ENCODE measurements at regions not wholly inside any gene's neighbourhood (a gene's known extent, or its start where the extent isn't known, plus 50 kb on each side); places are given as distances from the start of the nearest gene placed in this dataset.
"Not testable (repeated sequence)": the region's sequence is repeated elsewhere in the genome, so short reads cannot be mapped to it uniquely, and the experiment has no call there.

DNA sequence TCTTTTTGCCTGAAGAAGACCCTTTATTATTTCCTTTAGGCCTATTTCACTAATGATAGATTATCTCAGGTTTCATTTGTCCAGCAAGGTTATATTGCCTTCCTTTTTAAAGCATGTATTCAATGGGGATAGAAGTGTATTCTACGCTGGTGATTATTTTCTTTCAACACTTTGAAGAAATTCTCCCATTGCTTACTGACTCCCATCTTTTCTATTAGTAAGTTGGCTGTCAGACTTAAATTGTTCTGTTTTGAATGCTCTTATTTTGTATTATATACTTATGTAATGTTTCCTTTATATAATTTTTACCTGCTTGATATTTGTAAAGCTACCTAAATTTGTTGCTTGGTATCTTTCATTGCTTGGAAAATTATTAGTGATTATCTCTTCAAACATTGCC, 445.1 kb upstream of the RASGRP1 start:
- TF ChIP-seq EZH2phosphoT487 (IDR thresholded peaks at IDR 0.05; ENCODE audit: borderline replicate concordance, low read length), result no peak
- TF ChIP-seq, protein P1, sequence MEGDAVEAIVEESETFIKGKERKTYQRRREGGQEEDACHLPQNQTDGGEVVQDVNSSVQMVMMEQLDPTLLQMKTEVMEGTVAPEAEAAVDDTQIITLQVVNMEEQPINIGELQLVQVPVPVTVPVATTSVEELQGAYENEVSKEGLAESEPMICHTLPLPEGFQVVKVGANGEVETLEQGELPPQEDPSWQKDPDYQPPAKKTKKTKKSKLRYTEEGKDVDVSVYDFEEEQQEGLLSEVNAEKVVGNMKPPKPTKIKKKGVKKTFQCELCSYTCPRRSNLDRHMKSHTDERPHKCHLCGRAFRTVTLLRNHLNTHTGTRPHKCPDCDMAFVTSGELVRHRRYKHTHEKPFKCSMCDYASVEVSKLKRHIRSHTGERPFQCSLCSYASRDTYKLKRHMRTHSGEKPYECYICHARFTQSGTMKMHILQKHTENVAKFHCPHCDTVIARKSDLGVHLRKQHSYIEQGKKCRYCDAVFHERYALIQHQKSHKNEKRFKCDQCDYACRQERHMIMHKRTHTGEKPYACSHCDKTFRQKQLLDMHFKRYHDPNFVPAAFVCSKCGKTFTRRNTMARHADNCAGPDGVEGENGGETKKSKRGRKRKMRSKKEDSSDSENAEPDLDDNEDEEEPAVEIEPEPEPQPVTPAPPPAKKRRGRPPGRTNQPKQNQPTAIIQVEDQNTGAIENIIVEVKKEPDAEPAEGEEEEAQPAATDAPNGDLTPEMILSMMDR (IDR thresholded peaks at IDR 0.05; ENCODE audit: low read depth, low read length, poor library complexity, severe bottlenecking), result no peak
- no peak overlapping the region for H3K4me3 ChIP-seq (ENCODE audit: low read length)
- H3K27ac ChIP-seq (ENCODE audit: low read depth, low read length), result no peak overlapping the region
- no peak overlapping the region for H3K4me2 ChIP-seq (ENCODE audit: low read length)
- H3K27me3 ChIP-seq (ENCODE audit: control insufficient read depth, low read length), result no peaks in the 10 kb centered on the region
- no peaks in the 10 kb centered on the region for H3K4me1 ChIP-seq (ENCODE audit: control insufficient read depth, low read length)
- no peaks in the 10 kb centered on the region for H3F3A ChIP-seq (ENCODE audit: control insufficient read depth, insufficient read depth)
- H4K20me1 ChIP-seq (ENCODE audit: control insufficient read depth, insufficient read depth, low read depth, low read length), result no peaks in the 10 kb centered on the region
- H3K9me2 ChIP-seq (replicated peaks; ENCODE audit: control insufficient read depth, low read length), result no peaks in the 10 kb centered on the region
- no peaks in the 10 kb centered on the region for H3K36me3 ChIP-seq (ENCODE audit: control insufficient read depth, low read length)
- peaks cover 6% of the 10 kb centered on the region; the same call in 1 of the 2 replicates for H3K9me3 ChIP-seq (ENCODE audit: control insufficient read depth, insufficient read depth, low read length)
- no peaks in the 10 kb centered on the region for H3K79me2 ChIP-seq (ENCODE audit: control insufficient read depth, low read length)

DNA sequence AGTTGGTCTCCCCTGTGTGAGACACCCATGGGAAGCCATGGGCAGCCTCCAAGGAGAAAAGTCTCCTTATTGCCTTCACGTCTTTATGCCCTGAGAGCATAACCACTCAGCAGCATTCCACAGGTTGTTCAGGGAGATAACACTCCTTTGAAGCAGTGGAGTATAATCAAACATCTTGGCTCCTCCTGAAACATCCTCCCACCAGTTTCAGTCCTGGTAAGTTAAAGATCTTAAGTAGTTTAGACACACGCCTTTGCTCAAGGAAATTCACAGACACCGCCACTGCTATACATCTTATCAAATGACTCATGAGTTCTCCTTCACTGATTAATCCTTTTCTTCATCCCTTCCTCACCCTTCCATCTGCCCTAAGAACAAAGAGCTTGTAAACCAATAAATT, 446.5 kb upstream of the RASGRP1 start:
- H3K4me3 ChIP-seq (ENCODE audit: low read length); H3K27ac ChIP-seq (ENCODE audit: low read depth, low read length); H3K79me2 ChIP-seq (ENCODE audit: control insufficient read depth, low read length); H3F3A ChIP-seq (ENCODE audit: control insufficient read depth, insufficient read depth); H3K4me1 ChIP-seq (ENCODE audit: control insufficient read depth, low read length); H3K36me3 ChIP-seq (ENCODE audit: control insufficient read depth, low read length); H4K20me1 ChIP-seq (ENCODE audit: control insufficient read depth, insufficient read depth, low read depth, low read length); H3K9me2 ChIP-seq (replicated peaks; ENCODE audit: control insufficient read depth, low read length); H3K9me3 ChIP-seq (ENCODE audit: control insufficient read depth, insufficient read depth, low read length); H3K4me2 ChIP-seq (ENCODE audit: low read length); H3K27me3 ChIP-seq (ENCODE audit: control insufficient read depth, low read length): not testable (repeated sequence)

DNA sequence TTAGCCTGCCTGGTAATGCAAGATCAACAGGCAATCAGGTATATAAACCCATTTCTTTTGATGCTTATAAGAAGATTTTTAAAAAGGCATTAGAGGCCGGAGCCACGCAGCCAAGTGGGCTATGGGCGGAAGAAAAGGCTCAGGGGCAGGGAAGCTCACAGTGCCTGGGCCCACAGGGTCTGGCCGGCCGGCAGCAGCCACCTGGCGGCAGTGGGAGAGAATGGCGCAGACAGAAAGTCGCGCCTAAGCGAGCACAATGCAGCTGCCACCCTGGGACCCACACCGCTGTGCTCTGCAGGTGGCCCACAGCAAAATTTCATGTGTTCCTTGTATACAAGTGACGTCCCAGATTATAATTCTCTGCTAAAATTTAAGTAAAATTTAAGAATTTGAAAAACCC, 448.6 kb upstream of the RASGRP1 start:
- Histone ChIP-seq H4K20me1 (ENCODE audit: control insufficient read depth, insufficient read depth, low read depth, low read length) (no peaks in the 10 kb centered on the region), H3K27me3 (ENCODE audit: control insufficient read depth, low read length) (no peaks in the 10 kb centered on the region), H3K79me2 (ENCODE audit: control insufficient read depth, low read length) (no peaks in the 10 kb centered on the region), H3K4me3 (ENCODE audit: low read length) (no peak overlapping the region), H3K9me3 (ENCODE audit: control insufficient read depth, insufficient read depth, low read length) (peaks cover 6% of the 10 kb centered on the region; the same call in 1 of the 2 replicates), H3K27ac (ENCODE audit: low read depth, low read length) (no peak overlapping the region), H3K4me1 (ENCODE audit: control insufficient read depth, low read length) (no peaks in the 10 kb centered on the region), H3K36me3 (ENCODE audit: control insufficient read depth, low read length) (no peaks in the 10 kb centered on the region), H3K4me2 (ENCODE audit: low read length) (no peak overlapping the region), H3F3A (ENCODE audit: control insufficient read depth, insufficient read depth) (no peaks in the 10 kb centered on the region), H3K9me2 (replicated peaks; ENCODE audit: control insufficient read depth, low read length) (no peaks in the 10 kb centered on the region)
- TF ChIP-seq EZH2phosphoT487 (IDR thresholded peaks at IDR 0.05; ENCODE audit: borderline replicate concordance, low read length), result no peak
- TF ChIP-seq, protein P1 (IDR thresholded peaks at IDR 0.05; ENCODE audit: low read depth, low read length, poor library complexity, severe bottlenecking), result no peak

DNA sequence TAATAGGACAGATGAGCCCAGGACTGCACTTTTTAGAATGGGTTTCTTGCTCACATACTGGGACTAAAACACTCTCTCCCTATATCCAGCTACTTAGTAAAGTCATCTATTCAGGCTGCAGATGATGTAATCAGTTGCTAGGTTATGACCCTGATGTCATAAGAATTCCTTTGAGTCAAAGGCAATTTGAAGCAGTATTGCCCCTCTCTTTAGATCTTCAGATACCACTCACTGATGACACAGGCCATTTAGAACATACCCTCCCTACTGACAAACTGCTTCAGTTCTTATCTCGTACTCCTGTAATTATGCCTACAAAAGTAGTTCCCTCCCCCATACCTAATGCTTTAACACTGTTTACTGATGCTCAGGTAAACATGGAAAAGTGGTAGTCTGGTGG, 450.1 kb upstream of the RASGRP1 start:
- Histone ChIP-seq H3K27me3 (ENCODE audit: control insufficient read depth, low read length) (no peaks in the 10 kb centered on the region), H3K27ac (ENCODE audit: low read depth, low read length) (no peak overlapping the region), H3K79me2 (ENCODE audit: control insufficient read depth, low read length) (no peaks in the 10 kb centered on the region), H3F3A (ENCODE audit: control insufficient read depth, insufficient read depth) (no peaks in the 10 kb centered on the region), H3K9me2 (replicated peaks; ENCODE audit: control insufficient read depth, low read length) (no peaks in the 10 kb centered on the region), H4K20me1 (ENCODE audit: control insufficient read depth, insufficient read depth, low read depth, low read length) (no peaks in the 10 kb centered on the region), H3K9me3 (ENCODE audit: control insufficient read depth, insufficient read depth, low read length) (peaks cover 6% of the 10 kb centered on the region; the same call in 1 of the 2 replicates), H3K4me3 (ENCODE audit: low read length) (no peak overlapping the region), H3K4me1 (ENCODE audit: control insufficient read depth, low read length) (no peaks in the 10 kb centered on the region), H3K36me3 (ENCODE audit: control insufficient read depth, low read length) (no peaks in the 10 kb centered on the region), H3K4me2 (ENCODE audit: low read length) (no peak overlapping the region)
- TF ChIP-seq, protein P1 (IDR thresholded peaks at IDR 0.05; ENCODE audit: low read depth, low read length, poor library complexity, severe bottlenecking), result no peak
- TF ChIP-seq EZH2phosphoT487 (IDR thresholded peaks at IDR 0.05; ENCODE audit: borderline replicate concordance, low read length), result no peak
